ENCODE measurements at regions not wholly inside any gene's neighbourhood (a gene's known extent, or its start where the extent isn't known, plus 50 kb on each side); places are given as distances from the start of the nearest gene placed in this dataset.
"Not testable (repeated sequence)": the region's sequence is repeated elsewhere in the genome, so short reads cannot be mapped to it uniquely, and the experiment has no call there.

GRCh38 chr2:88860421-88861075 lies 169.1 kb downstream of the RPIA start:
- no peak for DNase-seq (ENCODE audit: low read depth)

- DNase-seq (ENCODE audit: low read depth), result no peak
Measured at GRCh38 chr2:88865801-88866371, 174.4 kb downstream of the RPIA start.

GRCh38 chr2:88866756-88867155 lies 175.3 kb downstream of the RPIA start:
- DNase-seq (ENCODE audit: low read depth), result peak; percentile 55

GRCh38 chr2:88868861-88869260 lies 177.4 kb downstream of the RPIA start:
- DNase-seq (ENCODE audit: low read depth), result no peak

GRCh38 chr2:88870267-88870839 lies 178.9 kb downstream of the RPIA start:
- DNase-seq (ENCODE audit: low read depth), result no peak

- DNase-seq (ENCODE audit: low read depth), result no peak
Measured at GRCh38 chr2:88871336-88871735, 179.9 kb downstream of the RPIA start.

GRCh38 chr2:88873620-88874019 lies 182.1 kb downstream of the RPIA start:
- no peak for DNase-seq (ENCODE audit: low read depth)

- no peak for DNase-seq (ENCODE audit: low read depth)
Measured at GRCh38 chr2:88874063-88874657, 182.7 kb downstream of the RPIA start.

GRCh38 chr2:88875736-88876135 lies 184.3 kb downstream of the RPIA start:
- no peak for DNase-seq (ENCODE audit: low read depth)

- DNase-seq (ENCODE audit: low read depth), result no peak
Measured at GRCh38 chr2:88880441-88880953, 189.0 kb downstream of the RPIA start.

GRCh38 chr2:88885275-88885674 lies 193.8 kb downstream of the RPIA start:
- no peak for DNase-seq (ENCODE audit: low read depth)

GRCh38 chr2:88885679-88886416 lies 194.4 kb downstream of the RPIA start:
- DNase-seq (ENCODE audit: low read depth), result no peak

- DNase-seq (ENCODE audit: low read depth), result not testable (repeated sequence)
Measured at GRCh38 chr2:88887466-88887865, 196.0 kb downstream of the RPIA start.

- no peak for DNase-seq (ENCODE audit: low read depth)
Measured at GRCh38 chr2:88892207-88892606, 200.7 kb downstream of the RPIA start.

GRCh38 chr2:88892788-88893187 lies 201.3 kb downstream of the RPIA start:
- DNase-seq (ENCODE audit: low read depth), result no peak

GRCh38 chr2:88896971-88897370 lies 205.5 kb downstream of the RPIA start:
- DNase-seq (ENCODE audit: low read depth), result no peak

- no peak for DNase-seq (ENCODE audit: low read depth)
Measured at GRCh38 chr2:88897715-88898114, 206.2 kb downstream of the RPIA start.

GRCh38 chr2:88903749-88904353 lies 212.4 kb downstream of the RPIA start:
- DNase-seq (ENCODE audit: low read depth), result peak; percentile 11

GRCh38 chr2:88913280-88913679 lies 221.8 kb downstream of the RPIA start:
- no peak for DNase-seq (ENCODE audit: low read depth)

- DNase-seq (ENCODE audit: low read depth), result no peak
Measured at GRCh38 chr2:88919087-88919738, 227.7 kb downstream of the RPIA start.

- DNase-seq (ENCODE audit: low read depth), result not testable (repeated sequence)
Measured at GRCh38 chr2:88920399-88920798, 228.9 kb downstream of the RPIA start.

Measured in CMK (cell line).